A549 (cell line): ENCODE measurements at regions not wholly inside any gene's neighbourhood (a gene's known extent, or its start where the extent isn't known, plus 50 kb on each side); places are given as distances from the start of the nearest gene placed in this dataset.

Experiments used
- ATAC-seq, 2 experiments: fragments of 200-7000 bp in 1 of 2; fragments of >200 bp in 1 of 2; cut with Nextera tagmentation in 1 of 2; cut with Tn5 transposase in 1 of 2; 3 replicates each; pipeline versions ENCODE4 v1.8.0 to v1.9.1; 2018 to 2020; ENCODE audit warnings: mild to moderate bottlenecking in 1 of 2, moderate library complexity in 1 of 2
- CTCF ChIA-PET: fragments of 300-600 bp; sonication (Branson Sonifier 250); formaldehyde crosslinking; extraction: SDS; loops from one replicate; lab custom pipeline; 2021; ENCODE audit warnings: antibody characterized with exemption, inconsistent platforms; lab: Yijun Ruan, JAX
- POLR2A ChIA-PET: fragments of 350-600 bp; formaldehyde crosslinking; extraction: SDS; loops from one replicate; lab custom pipeline; 2021; ENCODE audit warnings: antibody characterized with exemption, inconsistent platforms; lab: Yijun Ruan, JAX
- DNase-seq, 2 experiments: peaks; one replicate each; pipeline versions ENCODE4 v3.0.0 to v3.0.0-alpha.2; 2011 to 2016; ENCODE audit warnings: low read depth in 1 of 2, low spot score in 1 of 2
- FAIRE-seq: peaks from 2 replicates; lab custom pipeline; 2011; peaks lifted over from hg19 to GRCh38; lab: Jason Lieb, UNC
- H3K27ac ChIP-seq, 2 experiments: fragments of >200 bp; sonication (Bioruptor Twin); formaldehyde crosslinking; 3 replicates each; pipeline ENCODE4 v1.5.1; 2016 to 2017
- H3K4me1 ChIP-seq: fragments of >200 bp; sonication (Bioruptor Twin); formaldehyde crosslinking; 3 replicates; pipeline ENCODE4 v1.6.1; 2016
- H3K4me2 ChIP-seq: fragments of >200 bp; sonication (Bioruptor Twin); formaldehyde crosslinking; 3 replicates; pipeline ENCODE4 v1.6.1; 2016
- H3K4me3 ChIP-seq: fragments of >200 bp; sonication (Bioruptor Twin); formaldehyde crosslinking; 3 replicates; pipeline ENCODE4 v1.5.1; 2016
- H3K9me3 ChIP-seq: fragments of >200 bp; sonication (Bioruptor Twin); formaldehyde crosslinking; 3 replicates; pipeline ENCODE4 v1.6.1; 2016
- CEBPB ChIP-seq, 2 experiments: fragments of >200 bp in 1 of 2; sonication (Bioruptor Twin) in 1 of 2; formaldehyde crosslinking in 1 of 2; IDR thresholded peaks; 2 replicates each; pipeline ENCODE4 v1.6.1; 2012 to 2016
- CHD4 ChIP-seq: fragments of 200-600 bp; sonication (generic); IDR thresholded peaks from 2 replicates; pipeline ENCODE4 v1.6.1; 2016; ENCODE audit warnings: antibody characterized with exemption, mild to moderate bottlenecking, borderline replicate concordance
- E2F6 ChIP-seq: IDR thresholded peaks from 2 replicates; pipeline ENCODE4 v1.6.1; 2012; ENCODE audit warnings: low read depth, borderline replicate concordance
- EHMT2 ChIP-seq: fragments of 200-600 bp; sonication (generic); IDR thresholded peaks from 2 replicates; pipeline ENCODE4 v1.6.1; 2016; ENCODE audit warnings: antibody characterized with exemption, low read depth, mild to moderate bottlenecking, moderate library complexity
- ELK1 ChIP-seq: fragments of 150-350 bp; IDR thresholded peaks from 2 replicates; pipeline ENCODE4 v1.6.1; 2014; ENCODE audit warnings: low read depth, mild to moderate bottlenecking, low read length
- FOXS1 ChIP-seq: fragments of 250-450 bp; sonication (Bioruptor Pico); IDR thresholded peaks from 2 replicates; pipeline ENCODE4 v1.5.0; 2020; ENCODE audit warnings: mild to moderate bottlenecking, moderate library complexity
- HES2 ChIP-seq: fragments of >200 bp; sonication (Bioruptor Twin); formaldehyde crosslinking; IDR thresholded peaks from 2 replicates; pipeline ENCODE4 v1.6.1; 2016
- HOXA7 ChIP-seq: fragments of 250-450 bp; sonication (Bioruptor Pico); IDR thresholded peaks from 2 replicates; pipeline ENCODE4 v1.5.0; 2020; ENCODE audit warnings: mild to moderate bottlenecking, moderate library complexity
- KDM5A ChIP-seq: fragments of 200-600 bp; sonication (generic); IDR thresholded peaks from 2 replicates; pipeline ENCODE4 v1.6.1; 2016; ENCODE audit warnings: antibody characterized with exemption, mild to moderate bottlenecking
- MYC ChIP-seq: IDR thresholded peaks from 2 replicates; pipeline ENCODE4 v1.6.1; 2012; ENCODE audit warnings: mild to moderate bottlenecking, inconsistent platforms, low read length, improper control_type of control experiment, borderline replicate concordance
- NR3C1 ChIP-seq: fragments of >200 bp; sonication (Bioruptor Twin); formaldehyde crosslinking; IDR thresholded peaks from 3 replicates; pipeline ENCODE4 v1.6.1; 2017
- RNF2 ChIP-seq: fragments of 200-600 bp; sonication (generic); IDR thresholded peaks from 2 replicates; pipeline ENCODE4 v1.6.1; 2016; ENCODE audit warnings: low read depth, mild to moderate bottlenecking, antibody characterized with exemption, moderate library complexity, borderline replicate concordance
- SMC3 ChIP-seq: fragments of >200 bp; sonication (Bioruptor Twin); formaldehyde crosslinking; IDR thresholded peaks from 3 replicates; pipeline ENCODE4 v1.6.1; 2018; ENCODE audit warnings: inconsistent platforms
- TFCP2L1 ChIP-seq: fragments of 250-450 bp; sonication (Bioruptor Pico); IDR thresholded peaks from 2 replicates; pipeline ENCODE4 v1.5.0; 2021; ENCODE audit warnings: mild to moderate bottlenecking
- TP53 ChIP-seq: fragments of 250-450 bp; sonication (Bioruptor Pico); IDR thresholded peaks from 2 replicates; pipeline ENCODE4 v1.5.0; 2021; ENCODE audit warnings: mild to moderate bottlenecking, moderate library complexity
- ZFP36 ChIP-seq: fragments of 450-650 bp; IDR thresholded peaks from 2 replicates; pipeline ENCODE4 v1.6.1; 2014; ENCODE audit warnings: borderline replicate concordance; ENCODE audit not compliant: partially characterized antibody
- ZSCAN20 ChIP-seq: fragments of 250-450 bp; sonication (Bioruptor Pico); IDR thresholded peaks from 2 replicates; pipeline ENCODE4 v1.8.0; 2022; ENCODE audit warnings: mild to moderate bottlenecking, moderate library complexity
- WGBS: methylation state at CpG from one replicate; pipeline ENCODE4 v1.1.6; 2017; ENCODE audit errors: missing lambda C conversion rate; 5-methylcytosine and 5-hydroxymethylcytosine counted together
- TF ChIP-seq, protein P1 (sequence below): fragments of >200 bp; sonication (Bioruptor Twin); formaldehyde crosslinking; IDR thresholded peaks from 3 replicates; pipeline ENCODE4 v1.6.1; 2016
- TF ChIP-seq, protein P2 (sequence below): IDR thresholded peaks from 2 replicates; pipeline ENCODE4 v1.6.1; 2012
- TF ChIP-seq, protein P3 (sequence below): fragments of >200 bp; sonication (Bioruptor Twin); formaldehyde crosslinking; IDR thresholded peaks from 3 replicates; pipeline ENCODE4 v1.5.1; 2016

- no peak for DNase-seq
- H3K4me3 ChIP-seq = no peak overlapping the region
- WGBS = 2% methylated on average over 2 of the region's 2 CpGs
- TF ChIP-seq CEBPB (IDR thresholded peaks at IDR 0.05) = no peak
- no peak for TF ChIP-seq MYC
- TF ChIP-seq RNF2 = no peak
- no peak for TF ChIP-seq ELK1
- TF ChIP-seq HES2 = no peak
- TF ChIP-seq, protein P1, sequence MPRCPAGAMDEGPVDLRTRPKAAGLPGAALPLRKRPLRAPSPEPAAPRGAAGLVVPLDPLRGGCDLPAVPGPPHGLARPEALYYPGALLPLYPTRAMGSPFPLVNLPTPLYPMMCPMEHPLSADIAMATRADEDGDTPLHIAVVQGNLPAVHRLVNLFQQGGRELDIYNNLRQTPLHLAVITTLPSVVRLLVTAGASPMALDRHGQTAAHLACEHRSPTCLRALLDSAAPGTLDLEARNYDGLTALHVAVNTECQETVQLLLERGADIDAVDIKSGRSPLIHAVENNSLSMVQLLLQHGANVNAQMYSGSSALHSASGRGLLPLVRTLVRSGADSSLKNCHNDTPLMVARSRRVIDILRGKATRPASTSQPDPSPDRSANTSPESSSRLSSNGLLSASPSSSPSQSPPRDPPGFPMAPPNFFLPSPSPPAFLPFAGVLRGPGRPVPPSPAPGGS = no peak
- TF ChIP-seq TFCP2L1 (CRISPR knock-in tag) = no peak
- TF ChIP-seq NR3C1 = no peak
- TF ChIP-seq CHD4 = no peak
- no peak for TF ChIP-seq ZSCAN20
- TF ChIP-seq, protein P2, sequence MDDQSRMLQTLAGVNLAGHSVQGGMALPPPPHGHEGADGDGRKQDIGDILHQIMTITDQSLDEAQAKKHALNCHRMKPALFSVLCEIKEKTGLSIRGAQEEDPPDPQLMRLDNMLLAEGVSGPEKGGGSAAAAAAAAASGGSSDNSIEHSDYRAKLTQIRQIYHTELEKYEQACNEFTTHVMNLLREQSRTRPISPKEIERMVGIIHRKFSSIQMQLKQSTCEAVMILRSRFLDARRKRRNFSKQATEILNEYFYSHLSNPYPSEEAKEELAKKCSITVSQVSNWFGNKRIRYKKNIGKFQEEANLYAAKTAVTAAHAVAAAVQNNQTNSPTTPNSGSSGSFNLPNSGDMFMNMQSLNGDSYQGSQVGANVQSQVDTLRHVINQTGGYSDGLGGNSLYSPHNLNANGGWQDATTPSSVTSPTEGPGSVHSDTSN = no peak
- no peak for TF ChIP-seq KDM5A
- no peak for TF ChIP-seq EHMT2
- no peaks in the 10 kb centered on the region for H3K4me1 ChIP-seq
- CTCF ChIA-PET = no interaction called here
- FAIRE-seq = no peak
- H3K9me3 ChIP-seq = no peaks in the 10 kb centered on the region
- H3K27ac ChIP-seq = no peak overlapping the region
- no peak for ATAC-seq
- H3K4me2 ChIP-seq = no peak overlapping the region
- POLR2A ChIA-PET = no interaction called here
Measured at GRCh38 chr16:6528217-6528616, 804.4 kb upstream of the RBFOX1 start.

GRCh38 chr16:6527646-6528045 is 805.0 kb upstream of the RBFOX1 start:
- TF ChIP-seq ELK1 (no peak), SMC3 (no peak), TFCP2L1 (CRISPR knock-in tag) (no peak)
- TF ChIP-seq, protein P3, sequence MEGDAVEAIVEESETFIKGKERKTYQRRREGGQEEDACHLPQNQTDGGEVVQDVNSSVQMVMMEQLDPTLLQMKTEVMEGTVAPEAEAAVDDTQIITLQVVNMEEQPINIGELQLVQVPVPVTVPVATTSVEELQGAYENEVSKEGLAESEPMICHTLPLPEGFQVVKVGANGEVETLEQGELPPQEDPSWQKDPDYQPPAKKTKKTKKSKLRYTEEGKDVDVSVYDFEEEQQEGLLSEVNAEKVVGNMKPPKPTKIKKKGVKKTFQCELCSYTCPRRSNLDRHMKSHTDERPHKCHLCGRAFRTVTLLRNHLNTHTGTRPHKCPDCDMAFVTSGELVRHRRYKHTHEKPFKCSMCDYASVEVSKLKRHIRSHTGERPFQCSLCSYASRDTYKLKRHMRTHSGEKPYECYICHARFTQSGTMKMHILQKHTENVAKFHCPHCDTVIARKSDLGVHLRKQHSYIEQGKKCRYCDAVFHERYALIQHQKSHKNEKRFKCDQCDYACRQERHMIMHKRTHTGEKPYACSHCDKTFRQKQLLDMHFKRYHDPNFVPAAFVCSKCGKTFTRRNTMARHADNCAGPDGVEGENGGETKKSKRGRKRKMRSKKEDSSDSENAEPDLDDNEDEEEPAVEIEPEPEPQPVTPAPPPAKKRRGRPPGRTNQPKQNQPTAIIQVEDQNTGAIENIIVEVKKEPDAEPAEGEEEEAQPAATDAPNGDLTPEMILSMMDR = no peak
- TF ChIP-seq, all 56 proteins: peak for 0
- Histone ChIP-seq H3K27ac (no peak overlapping the region), H3K4me2 (no peak overlapping the region), H3K9me3 (no peaks in the 10 kb centered on the region), H3K4me1 (no peaks in the 10 kb centered on the region), H3K4me3 (no peak overlapping the region)
- no peak for DNase-seq
- FAIRE-seq = no peak
- ChIA-PET CTCF (no interaction called here), POLR2A (no interaction called here)
- no peak for ATAC-seq
- 9% methylated on average over 7 of the region's 7 CpGs for WGBS

- Histone ChIP-seq H3K4me1 (no peaks in the 10 kb centered on the region), H3K4me3 (no peak overlapping the region), H3K4me2 (no peak overlapping the region), H3K27ac (no peak overlapping the region), H3K9me3 (no peaks in the 10 kb centered on the region)
- POLR2A ChIA-PET = no interaction called here
- CTCF ChIA-PET = no interaction called here
- ATAC-seq = no peak
- DNase-seq = no peak
- TF ChIP-seq HOXA7 (CRISPR knock-in tag) (no peak), TP53 (CRISPR knock-in tag) (no peak), E2F6 (no peak), ZFP36 (no peak), FOXS1 (CRISPR knock-in tag) (no peak), SMC3 (no peak)
- TF ChIP-seq, protein P1 = no peak
- TF ChIP-seq, protein P2 = no peak
- FAIRE-seq = no peak
- 0% methylated on average over 1 of the region's 1 CpG for WGBS
Measured at GRCh38 chr16:6524501-6524900, 808.1 kb upstream of the RBFOX1 start.
